Tibial artery (tissue), 4 donors: ENCODE measurements at regions not wholly inside any gene's neighbourhood (a gene's known extent, or its start where the extent isn't known, plus 50 kb on each side); places are given as distances from the start of the nearest gene placed in this dataset.
"Not testable (repeated sequence)": the region's sequence is repeated elsewhere in the genome, so short reads cannot be mapped to it uniquely, and the experiment has no call there.

Experiments
- DNase-seq, 2 donors: peaks; one replicate each; pipeline ENCODE4 v3.0.0-alpha.2; 2019
- H3K27ac ChIP-seq, 2 donors: fragments of 200-600 bp; sonication (generic) in 1 of 2; 1 replicate in 1 of 2; 2 replicates in 1 of 2; pipeline ENCODE4 v1.5.1; 2018 to 2019; ENCODE audit warnings: mild to moderate bottlenecking in 1 of 2
- H3K27me3 ChIP-seq, 2 donors: fragments of 200-600 bp; sonication (generic) in 1 of 2; one replicate each; pipeline versions ENCODE4 v1.5.1 to v1.6.0; 2016 to 2019
- H3K36me3 ChIP-seq, 3 donors: fragments of 200-600 bp; sonication (generic) in 2 of 3; one replicate each; pipeline ENCODE4 v1.5.1; 2016 to 2019; ENCODE audit warnings: mild to moderate bottlenecking in 2 of 3
- H3K4me1 ChIP-seq, 4 donors: fragments of 200-600 bp; sonication (generic) in 2 of 4; 1 replicate in 3 of 4; 2 replicates in 1 of 4; pipeline ENCODE4 v1.5.1; 2016 to 2019
- H3K4me3 ChIP-seq, 2 donors: fragments of 200-600 bp; sonication (generic) in 1 of 2; 1 replicate in 1 of 2; 2 replicates in 1 of 2; pipeline ENCODE4 v1.5.1; 2018 to 2019; ENCODE audit warnings: mild to moderate bottlenecking in 2 of 2
- H3K9me3 ChIP-seq, 3 donors: fragments of 200-600 bp; sonication (generic) in 1 of 3; one replicate each; pipeline ENCODE4 v1.5.1; 2016 to 2019
- CTCF ChIP-seq, 2 experiments: fragments of 200-600 bp in 1 of 2; fragments of 450-650 bp in 1 of 2; IDR thresholded peaks; one replicate each; pipeline ENCODE4 v1.5.1; 2017 to 2019; ENCODE audit warnings: antibody characterized with exemption in 2 of 2, mild to moderate bottlenecking in 1 of 2, moderate library complexity in 1 of 2
- intact Hi-C: fragments of 100-400 bp; cut with DNase I; formaldehyde crosslinking; loops from one replicate; pipeline ENCODE4 v1.15.0; 2023; ENCODE audit warnings: low total_unique reads

GRCh38 chrX:40895246-40895645, 159.9 kb upstream of the MED14 start:
- no peak overlapping the region for H3K27ac ChIP-seq
- no peak for TF ChIP-seq CTCF (IDR thresholded peaks at IDR 0.05)
- H3K27me3 ChIP-seq, result no peaks in the 10 kb centered on the region
- intact Hi-C loops, result no loop called here
- H3K36me3 ChIP-seq, result no peaks in the 10 kb centered on the region
- no peaks in the 10 kb centered on the region for H3K4me1 ChIP-seq
- H3K4me3 ChIP-seq, result no peak overlapping the region
- H3K9me3 ChIP-seq, result peaks cover 0 to 4% (median 0%) of the 10 kb centered on the region in 3 donors
- DNase-seq, result no peak

- DNase-seq, result no peak
- Histone ChIP-seq H3K27me3 (no peaks in the 10 kb centered on the region), H3K36me3 (no peaks in the 10 kb centered on the region), H3K4me1 (no peaks in the 10 kb centered on the region), H3K9me3 (no peaks in the 10 kb centered on the region), H3K27ac (no peak overlapping the region), H3K4me3 (no peak overlapping the region)
- intact Hi-C loops, result no loop called here
- no peak for TF ChIP-seq CTCF (IDR thresholded peaks at IDR 0.05)
These were observed 162.5 kb upstream of the MED14 start for GRCh38 chrX:40897718-40898270.

- H3K4me3 ChIP-seq, H3K36me3 ChIP-seq, H3K27me3 ChIP-seq, H3K27ac ChIP-seq, intact Hi-C loops, H3K4me1 ChIP-seq, DNase-seq: not testable (repeated sequence)
- peaks cover 0 to 14% (median 5%) of the 10 kb centered on the region in 3 donors for H3K9me3 ChIP-seq
These were observed 169.4 kb upstream of the MED14 start for GRCh38 chrX:40904739-40905138.

- Histone ChIP-seq H3K4me1 (no peaks in the 10 kb centered on the region), H3K4me3 (no peak overlapping the region), H3K27ac (no peak overlapping the region), H3K36me3 (no peaks in the 10 kb centered on the region), H3K9me3 (peaks cover 0 to 14% (median 5%) of the 10 kb centered on the region in 3 donors), H3K27me3 (no peaks in the 10 kb centered on the region)
- no peak for TF ChIP-seq CTCF (IDR thresholded peaks at IDR 0.05)
- no peak for DNase-seq
- intact Hi-C loops, result no loop called here
These were observed 172.7 kb upstream of the MED14 start for GRCh38 chrX:40908026-40908425.

- intact Hi-C loops, result no loop called here
- Histone ChIP-seq H3K9me3 (peaks cover 0 to 7% (median 0%) of the 10 kb centered on the region in 3 donors), H3K27ac (no peak overlapping the region), H3K4me3 (no peak overlapping the region), H3K36me3 (no peaks in the 10 kb centered on the region), H3K27me3 (no peaks in the 10 kb centered on the region), H3K4me1 (no peaks in the 10 kb centered on the region)
- TF ChIP-seq CTCF (IDR thresholded peaks at IDR 0.05), result no peak
- no peak for DNase-seq
These were observed 173.6 kb upstream of the MED14 start for GRCh38 chrX:40908857-40909475.

GRCh38 chrX:40912166-40912565, 173.1 kb upstream of the USP9X start:
- H3K9me3 ChIP-seq, result no peaks in the 10 kb centered on the region
- intact Hi-C loops, result no loop called here
- no peak for TF ChIP-seq CTCF (IDR thresholded peaks at IDR 0.05)
- H3K4me3 ChIP-seq, result no peak overlapping the region
- H3K36me3 ChIP-seq, result no peaks in the 10 kb centered on the region
- no peaks in the 10 kb centered on the region for H3K27me3 ChIP-seq
- DNase-seq, result no peak
- no peak overlapping the region for H3K27ac ChIP-seq
- H3K4me1 ChIP-seq, result no peaks in the 10 kb centered on the region
